ENCODE measurements at regions not wholly inside any gene's neighbourhood (a gene's known extent, or its start where the extent isn't known, plus 50 kb on each side); places are given as distances from the start of the nearest gene placed in this dataset.

DNA sequence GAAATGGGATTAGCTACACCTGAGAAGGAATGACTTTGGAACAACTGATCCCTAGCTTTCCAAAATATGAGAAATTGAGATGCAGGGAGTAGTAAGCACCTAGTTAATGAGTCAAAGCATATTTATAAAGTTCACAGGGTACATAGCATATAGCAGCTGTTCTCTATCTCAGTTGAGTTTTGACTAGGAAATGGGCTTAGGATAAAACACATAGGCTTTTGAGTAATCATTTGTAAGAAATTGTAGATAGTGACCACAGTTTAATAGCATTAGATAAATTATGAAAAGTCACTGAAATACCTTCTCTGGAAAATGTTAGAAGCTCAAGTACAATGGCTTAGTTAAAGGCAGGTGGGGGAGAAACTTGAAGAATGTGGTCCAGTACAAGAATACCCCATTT lies 444.7 kb upstream of the TNP1 start:
- no peak overlapping the region for H3K4me3 ChIP-seq
- no peaks in the 10 kb centered on the region for H3K36me3 ChIP-seq
- no peak overlapping the region for H3K27ac ChIP-seq
- H3K9me3 ChIP-seq (ENCODE audit: low read depth), result no peaks in the 10 kb centered on the region
- H3K27me3 ChIP-seq, result peaks cover 59% of the 10 kb centered on the region
- no peak for DNase-seq (ENCODE audit: low read depth in 1 of 2, low spot score in 1 of 2)
- TF ChIP-seq CTCF (IDR thresholded peaks at IDR 0.05; ENCODE audit: low read depth, low read length), result no peak
- H3K4me1 ChIP-seq (ENCODE audit: low read depth), result no peaks in the 10 kb centered on the region

DNA sequence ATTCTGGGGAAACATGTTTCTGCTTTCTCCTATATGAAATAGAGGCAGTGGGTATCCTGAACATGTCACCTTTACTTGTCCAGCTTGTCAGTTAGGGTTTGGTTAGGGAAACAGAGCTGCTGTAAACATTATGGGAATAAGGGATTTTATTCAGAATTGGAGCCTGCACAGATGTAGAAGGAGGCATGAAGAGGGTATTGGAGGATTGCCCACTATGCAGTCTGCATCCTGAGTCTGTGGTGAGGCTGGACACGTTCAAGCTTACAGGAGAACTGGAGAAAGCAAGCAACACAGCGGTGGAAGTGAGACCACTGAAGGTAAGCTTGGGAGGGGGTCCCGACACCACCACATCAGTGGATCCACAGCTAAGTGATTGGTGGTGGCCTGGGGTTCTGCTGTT lies 443.0 kb upstream of the TNP1 start:
- no peaks in the 10 kb centered on the region for H3K4me1 ChIP-seq (ENCODE audit: low read depth)
- no peak overlapping the region for H3K27ac ChIP-seq
- no peak for TF ChIP-seq CTCF (IDR thresholded peaks at IDR 0.05; ENCODE audit: low read depth, low read length)
- peaks cover 60% of the 10 kb centered on the region for H3K27me3 ChIP-seq
- DNase-seq (ENCODE audit: low read depth in 1 of 2, low spot score in 1 of 2), result no peak
- H3K4me3 ChIP-seq, result no peak overlapping the region
- no peaks in the 10 kb centered on the region for H3K36me3 ChIP-seq
- no peaks in the 10 kb centered on the region for H3K9me3 ChIP-seq (ENCODE audit: low read depth)

DNA sequence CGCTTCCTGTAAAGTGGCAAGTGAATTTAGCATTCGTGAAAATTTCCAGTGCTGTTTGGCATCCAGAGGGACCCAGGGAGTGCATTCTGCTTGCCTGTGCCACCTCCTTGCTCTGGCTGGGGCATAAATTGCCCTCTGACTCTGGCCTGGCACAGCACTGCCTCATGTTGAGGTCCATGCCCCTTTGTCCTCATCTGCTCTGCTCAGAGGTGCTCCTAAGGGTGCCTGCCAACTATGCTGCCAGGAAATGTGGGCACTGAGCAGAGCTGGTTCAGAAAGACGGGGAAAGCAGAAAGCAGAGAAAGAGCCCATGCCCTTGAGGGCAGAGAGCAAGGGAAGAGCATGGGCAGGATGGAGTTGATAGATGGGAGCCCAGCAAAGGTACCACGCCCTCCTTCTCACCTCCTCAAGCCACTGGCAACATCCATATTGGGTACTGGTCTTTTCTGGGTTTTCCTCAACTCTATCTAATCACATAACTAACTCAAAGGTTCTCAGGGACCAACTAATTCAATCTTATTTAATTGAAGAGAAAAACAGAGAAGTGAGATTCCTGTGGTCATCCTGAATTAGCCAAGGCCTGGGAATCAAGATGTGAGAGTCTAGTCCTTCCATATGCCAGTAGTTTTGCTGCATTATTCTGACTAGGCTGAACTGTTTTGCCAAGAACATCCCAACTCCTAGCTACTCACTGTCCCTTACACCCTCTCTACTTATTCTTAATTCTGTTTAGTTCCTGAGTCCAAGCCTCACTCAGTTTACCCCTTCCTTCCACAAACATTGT lies 441.5 kb upstream of the TNP1 start:
- H3K4me3 ChIP-seq, result no peak overlapping the region
- H3K4me1 ChIP-seq (ENCODE audit: low read depth), result no peaks in the 10 kb centered on the region
- H3K27me3 ChIP-seq, result peaks cover 56% of the 10 kb centered on the region
- DNase-seq (ENCODE audit: low read depth in 1 of 2, low spot score in 1 of 2), result no peak
- no peak for TF ChIP-seq CTCF (IDR thresholded peaks at IDR 0.05; ENCODE audit: low read depth, low read length)
- H3K27ac ChIP-seq, result no peak overlapping the region
- no peaks in the 10 kb centered on the region for H3K9me3 ChIP-seq (ENCODE audit: low read depth)
- H3K36me3 ChIP-seq, result no peaks in the 10 kb centered on the region

DNA sequence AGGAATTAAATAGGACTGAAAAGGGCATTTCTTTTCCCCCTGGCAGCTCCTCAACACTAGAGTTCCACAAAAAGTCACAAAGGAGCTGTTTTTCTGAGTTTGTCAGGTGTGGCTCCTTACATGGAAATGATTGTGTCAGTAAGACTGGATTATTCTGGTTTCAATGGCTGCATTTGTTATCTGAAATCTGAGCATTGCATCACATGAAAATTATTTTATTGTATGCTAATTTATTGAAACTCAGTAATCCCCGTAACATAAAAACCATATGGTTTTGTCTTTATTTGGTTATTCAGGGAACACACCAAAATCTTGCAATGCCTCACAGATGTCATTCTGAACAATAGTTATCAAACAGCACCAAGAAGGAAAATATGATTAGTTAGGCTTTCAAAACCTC lies 439.7 kb upstream of the TNP1 start:
- Histone ChIP-seq H3K27me3 (peaks cover 47% of the 10 kb centered on the region), H3K4me3 (no peak overlapping the region), H3K36me3 (no peaks in the 10 kb centered on the region), H3K27ac (no peak overlapping the region), H3K4me1 (ENCODE audit: low read depth) (no peaks in the 10 kb centered on the region), H3K9me3 (ENCODE audit: low read depth) (no peaks in the 10 kb centered on the region)
- no peak for TF ChIP-seq CTCF (IDR thresholded peaks at IDR 0.05; ENCODE audit: low read depth, low read length)
- DNase-seq (ENCODE audit: low read depth in 1 of 2, low spot score in 1 of 2), result no peak

DNA sequence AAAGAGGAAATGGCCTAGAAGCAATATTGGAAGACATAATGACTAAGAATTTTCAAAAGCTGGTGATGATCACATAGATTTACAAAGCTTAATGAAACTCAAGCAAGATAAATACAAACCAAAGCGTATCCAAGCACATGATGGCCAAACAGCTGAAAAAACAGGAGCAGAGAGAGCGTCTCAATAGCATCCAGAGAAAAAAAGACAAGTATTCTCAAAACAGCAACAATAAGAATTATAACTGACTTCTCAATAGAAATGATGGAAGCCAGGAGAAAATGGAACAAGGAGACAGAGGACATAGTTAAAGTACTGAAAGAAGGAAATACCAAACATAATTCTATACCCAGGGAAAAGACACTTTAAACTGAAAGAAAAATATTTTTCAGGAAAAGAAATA lies 437.2 kb upstream of the TNP1 start:
- H3K36me3 ChIP-seq, result no peaks in the 10 kb centered on the region
- no peaks in the 10 kb centered on the region for H3K9me3 ChIP-seq (ENCODE audit: low read depth)
- no peak for TF ChIP-seq CTCF (IDR thresholded peaks at IDR 0.05; ENCODE audit: low read depth, low read length)
- H3K27me3 ChIP-seq, result peaks cover 38% of the 10 kb centered on the region
- no peak overlapping the region for H3K27ac ChIP-seq
- DNase-seq (ENCODE audit: low read depth in 1 of 2, low spot score in 1 of 2), result no peak
- no peaks in the 10 kb centered on the region for H3K4me1 ChIP-seq (ENCODE audit: low read depth)
- no peak overlapping the region for H3K4me3 ChIP-seq
